Esophagus muscularis mucosa (tissue), 4 donors: ENCODE measurements at regions not wholly inside any gene's neighbourhood (a gene's known extent, or its start where the extent isn't known, plus 50 kb on each side); places are given as distances from the start of the nearest gene placed in this dataset.

Experiments
- EP300 ChIP-seq: sonication (generic); formaldehyde crosslinking; IDR thresholded peaks from one replicate; pipeline ENCODE4 v1.6.1; 2017; ENCODE audit warnings: antibody characterized with exemption
- POLR2A ChIP-seq: fragments of 450-650 bp; IDR thresholded peaks from one replicate; pipeline ENCODE4 v1.6.1; 2017; ENCODE audit warnings: antibody characterized with exemption, moderate library complexity, mild to moderate bottlenecking, low read depth
- TF ChIP-seq, protein P1 (sequence below), 3 experiments: fragments of 200-600 bp in 2 of 3; fragments of 450-650 bp in 1 of 3; sonication (generic) in 2 of 3; IDR thresholded peaks; one replicate each; pipeline ENCODE4 v1.5.1; 2017 to 2019; ENCODE audit warnings: antibody characterized with exemption in 3 of 3, mild to moderate bottlenecking in 2 of 3, moderate library complexity in 1 of 3

DNA sequence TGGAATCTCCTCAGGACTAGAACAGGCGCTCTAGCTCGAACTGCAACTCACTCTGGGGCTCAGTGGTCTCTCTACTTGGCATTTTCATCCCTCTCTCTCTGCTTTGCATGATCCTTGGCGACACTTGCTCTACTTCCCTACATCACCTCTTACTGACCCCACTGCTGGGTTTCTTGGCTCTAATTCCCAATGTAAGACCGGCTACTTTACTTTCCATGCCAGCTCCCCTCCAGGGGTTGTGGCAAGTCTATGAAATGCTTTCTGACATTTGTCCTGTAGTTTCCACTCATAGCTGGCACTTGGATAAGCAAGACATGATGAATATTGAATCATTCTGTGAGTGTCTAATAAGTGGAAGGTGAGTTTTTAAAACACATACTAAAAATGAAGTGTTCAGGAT, 292.3 kb downstream of the USP25 start:
- TF ChIP-seq EP300 (no peak), POLR2A (no peak)
- TF ChIP-seq, protein P1, sequence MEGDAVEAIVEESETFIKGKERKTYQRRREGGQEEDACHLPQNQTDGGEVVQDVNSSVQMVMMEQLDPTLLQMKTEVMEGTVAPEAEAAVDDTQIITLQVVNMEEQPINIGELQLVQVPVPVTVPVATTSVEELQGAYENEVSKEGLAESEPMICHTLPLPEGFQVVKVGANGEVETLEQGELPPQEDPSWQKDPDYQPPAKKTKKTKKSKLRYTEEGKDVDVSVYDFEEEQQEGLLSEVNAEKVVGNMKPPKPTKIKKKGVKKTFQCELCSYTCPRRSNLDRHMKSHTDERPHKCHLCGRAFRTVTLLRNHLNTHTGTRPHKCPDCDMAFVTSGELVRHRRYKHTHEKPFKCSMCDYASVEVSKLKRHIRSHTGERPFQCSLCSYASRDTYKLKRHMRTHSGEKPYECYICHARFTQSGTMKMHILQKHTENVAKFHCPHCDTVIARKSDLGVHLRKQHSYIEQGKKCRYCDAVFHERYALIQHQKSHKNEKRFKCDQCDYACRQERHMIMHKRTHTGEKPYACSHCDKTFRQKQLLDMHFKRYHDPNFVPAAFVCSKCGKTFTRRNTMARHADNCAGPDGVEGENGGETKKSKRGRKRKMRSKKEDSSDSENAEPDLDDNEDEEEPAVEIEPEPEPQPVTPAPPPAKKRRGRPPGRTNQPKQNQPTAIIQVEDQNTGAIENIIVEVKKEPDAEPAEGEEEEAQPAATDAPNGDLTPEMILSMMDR (IDR thresholded peaks at IDR 0.05): no peak
